PC-9 (cell line): ENCODE measurements at regions not wholly inside any gene's neighbourhood (a gene's known extent, or its start where the extent isn't known, plus 50 kb on each side); places are given as distances from the start of the nearest gene placed in this dataset.
"Not testable (repeated sequence)": the region's sequence is repeated elsewhere in the genome, so short reads cannot be mapped to it uniquely, and the experiment has no call there.

Source experiments
- BruUV-seq: library from RNA; stranded (reverse); fragments of 400-500 nt; replicated peaks from 2 replicates; lab custom pipeline; 2021; lab: Mats Ljungman, UMichigan
- CTCF ChIA-PET: fragments of 300-600 bp; sonication (Branson Sonifier 250); formaldehyde crosslinking; loops from one replicate; lab custom pipeline; 2022; ENCODE audit warnings: antibody characterized with exemption; lab: Charles Lee
- POLR2A ChIA-PET: fragments of 300-600 bp; sonication (Branson Sonifier 250); formaldehyde crosslinking; loops from one replicate; lab custom pipeline; 2022; ENCODE audit warnings: antibody characterized with exemption; ENCODE audit not compliant: unreplicated experiment; lab: Charles Lee
- DNase-seq, 2 experiments: peaks; one replicate each; pipeline versions ENCODE4 v3.0.0 to v3.0.0-alpha.2; 2015 to 2022; ENCODE audit warnings: mixed read lengths in 1 of 2
- H2AFZ ChIP-seq: fragments of 200-600 bp; sonication (generic); 2 replicates; pipeline ENCODE4 v1.8.1; 2017; ENCODE audit warnings: antibody characterized with exemption
- H3F3A ChIP-seq: fragments of 200-600 bp; sonication (generic); 2 replicates; pipeline ENCODE4 v1.8.1; 2017; ENCODE audit warnings: antibody characterized with exemption, mild to moderate bottlenecking, low read depth; ENCODE audit not compliant: insufficient read depth
- H3K27ac ChIP-seq: fragments of 200-600 bp; sonication (generic); 2 replicates; pipeline ENCODE4 v1.6.1; 2016; ENCODE audit warnings: mixed run types
- H3K27me3 ChIP-seq: fragments of 200-600 bp; sonication (generic); 2 replicates; pipeline ENCODE4 v1.6.1; 2016; ENCODE audit warnings: low read depth, mixed run types; ENCODE audit not compliant: insufficient read depth
- H3K36me3 ChIP-seq: fragments of 200-600 bp; sonication (generic); 2 replicates; pipeline ENCODE4 v1.6.1; 2016; ENCODE audit warnings: low read depth, mixed run types
- H3K4me1 ChIP-seq: fragments of 200-600 bp; sonication (generic); replicated peaks from 2 replicates; pipeline ENCODE4 v1.6.1; 2016; ENCODE audit warnings: mixed run types; ENCODE audit not compliant: insufficient read depth
- H3K4me2 ChIP-seq: fragments of 200-600 bp; sonication (generic); 2 replicates; pipeline ENCODE4 v1.6.1; 2017; ENCODE audit warnings: mixed run types
- H3K4me3 ChIP-seq: fragments of 200-600 bp; sonication (generic); 2 replicates; pipeline ENCODE4 v1.6.1; 2016; ENCODE audit warnings: mixed run types
- H3K79me2 ChIP-seq: fragments of 200-600 bp; sonication (generic); 2 replicates; pipeline ENCODE4 v1.6.1; 2017; ENCODE audit warnings: low read depth, mixed run types
- H3K9me2 ChIP-seq: fragments of 200-600 bp; sonication (generic); 2 replicates; pipeline ENCODE4 v1.8.1; 2017; ENCODE audit warnings: mild to moderate bottlenecking; ENCODE audit not compliant: insufficient read depth
- H3K9me3 ChIP-seq: fragments of 200-600 bp; sonication (generic); 2 replicates; pipeline ENCODE4 v1.8.1; 2016; ENCODE audit warnings: low read depth; ENCODE audit not compliant: insufficient read depth
- H4K20me1 ChIP-seq: fragments of 200-600 bp; sonication (generic); 2 replicates; pipeline ENCODE4 v1.8.1; 2017; ENCODE audit not compliant: insufficient read depth
- CTCF ChIP-seq: fragments of 200-600 bp; sonication (generic); conservative IDR thresholded peaks from 2 replicates; pipeline ENCODE4 v1.6.1; 2017; ENCODE audit warnings: mixed run types, antibody characterized with exemption, mild to moderate bottlenecking, moderate library complexity
- EZH2 ChIP-seq: fragments of 200-600 bp; sonication (generic); IDR thresholded peaks from 2 replicates; pipeline ENCODE4 v1.8.0; 2017; ENCODE audit warnings: antibody characterized with exemption, low read depth
- intact Hi-C: fragments of 100-400 bp; cut with micrococcal nuclease; formaldehyde crosslinking; loops from one replicate; pipeline ENCODE4 v1.10.0; 2022; ENCODE audit not compliant: unreplicated experiment

DNA sequence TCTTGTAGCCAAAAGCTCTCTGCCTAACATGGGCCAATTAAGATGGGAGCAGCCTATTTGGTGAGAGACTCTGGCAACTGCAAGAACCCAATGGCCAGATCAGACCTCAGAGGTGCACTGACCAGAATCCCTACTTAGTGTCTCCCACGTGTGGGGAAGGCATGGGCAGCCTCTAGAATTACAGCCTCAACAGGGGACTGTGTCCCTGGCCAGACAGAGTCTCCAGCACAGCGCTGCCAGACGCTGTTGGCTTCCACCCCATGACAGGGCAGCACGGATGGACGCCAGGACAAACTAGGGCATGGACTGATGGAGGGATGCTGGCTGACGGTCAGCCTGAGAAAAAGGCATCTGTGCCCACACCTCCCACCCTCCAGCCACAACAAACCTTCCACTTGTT, 729.3 kb upstream of the AUTS2 start:
- TF ChIP-seq CTCF (no peak), EZH2 (no peak)
- POLR2A ChIA-PET: no interaction called here

GRCh38 chr7:68873616-68874015, 724.7 kb upstream of the AUTS2 start:
- Histone ChIP-seq H3K4me1 (no peaks in the 10 kb centered on the region), H3K4me2 (no peak overlapping the region), H3K9me2 (no peaks in the 10 kb centered on the region), H3F3A (0 out of 2 replicates have a peak, but pooled peaks cover 3% of the 10 kb centered on the region), H3K9me3 (no peaks in the 10 kb centered on the region), H3K27me3 (no peaks in the 10 kb centered on the region; the same call in 1 of the 2 replicates), H3K36me3 (no peaks in the 10 kb centered on the region), H3K4me3 (no peak overlapping the region), H2AFZ (no peak overlapping the region), H3K79me2 (no peaks in the 10 kb centered on the region), H3K27ac (no peak overlapping the region), H4K20me1 (no peaks in the 10 kb centered on the region)
- intact Hi-C loops: no loop called here
- DNase-seq: no peak
- POLR2A ChIA-PET: no interaction called here
- BruUV-seq: no TSS peak
- TF ChIP-seq CTCF (no peak), EZH2 (no peak)
- CTCF ChIA-PET: no interaction called here

More for the DNA sequence above, 729.3 kb upstream of the AUTS2 start:
- BruUV-seq: no TSS peak
- H3K9me3 ChIP-seq: no peaks in the 10 kb centered on the region
- no peaks in the 10 kb centered on the region; the same call in 1 of the 2 replicates for H3K9me2 ChIP-seq
- H4K20me1 ChIP-seq: no peaks in the 10 kb centered on the region
- no peak for DNase-seq
- no peaks in the 10 kb centered on the region for H3K4me1 ChIP-seq
- CTCF ChIA-PET: no interaction called here
- H3K27ac ChIP-seq: no peak overlapping the region
- no peak overlapping the region for H3K4me2 ChIP-seq
- H3F3A ChIP-seq: 0 out of 2 replicates have a peak, but pooled peaks cover 3% of the 10 kb centered on the region
- no peaks in the 10 kb centered on the region for H3K36me3 ChIP-seq
- intact Hi-C loops: no loop called here
- no peak overlapping the region for H2AFZ ChIP-seq
- no peaks in the 10 kb centered on the region; the same call in 1 of the 2 replicates for H3K27me3 ChIP-seq
- H3K4me3 ChIP-seq: no peak overlapping the region
- no peaks in the 10 kb centered on the region for H3K79me2 ChIP-seq

- Histone ChIP-seq H3K36me3 (no peaks in the 10 kb centered on the region), H3K27ac (no peak overlapping the region), H3K9me3 (no peaks in the 10 kb centered on the region), H3K27me3 (no peaks in the 10 kb centered on the region), H3K4me1 (no peaks in the 10 kb centered on the region), H3F3A (0 out of 2 replicates have a peak, but pooled peaks cover 3% of the 10 kb centered on the region), H3K9me2 (no peaks in the 10 kb centered on the region), H2AFZ (no peak overlapping the region), H3K4me2 (no peak overlapping the region), H4K20me1 (no peaks in the 10 kb centered on the region), H3K4me3 (no peak overlapping the region), H3K79me2 (no peaks in the 10 kb centered on the region)
- no TSS peak for BruUV-seq
- intact Hi-C loops: no loop called here
- DNase-seq: no peak
- CTCF ChIA-PET: no interaction called here
- POLR2A ChIA-PET: no interaction called here
- TF ChIP-seq CTCF (no peak), EZH2 (no peak)
Measured at GRCh38 chr7:68875857-68876256, 722.4 kb upstream of the AUTS2 start.

- H3K4me3 ChIP-seq, intact Hi-C loops: not testable (repeated sequence)
Measured at GRCh38 chr7:68887116-68887515, 711.2 kb upstream of the AUTS2 start.

More at GRCh38 chr7:68887116-68887515, 711.2 kb upstream of the AUTS2 start:
- DNase-seq, BruUV-seq, H3K27me3 ChIP-seq, H3K27ac ChIP-seq, H3K79me2 ChIP-seq, H3K4me2 ChIP-seq, H3F3A ChIP-seq, H3K4me1 ChIP-seq, H3K36me3 ChIP-seq, H3K9me2 ChIP-seq, H4K20me1 ChIP-seq, H2AFZ ChIP-seq, H3K9me3 ChIP-seq, CTCF ChIA-PET, POLR2A ChIA-PET: not testable (repeated sequence)
